ENCODE measurements at regions not wholly inside any gene's neighbourhood (a gene's known extent, or its start where the extent isn't known, plus 50 kb on each side); places are given as distances from the start of the nearest gene placed in this dataset.

DNA sequence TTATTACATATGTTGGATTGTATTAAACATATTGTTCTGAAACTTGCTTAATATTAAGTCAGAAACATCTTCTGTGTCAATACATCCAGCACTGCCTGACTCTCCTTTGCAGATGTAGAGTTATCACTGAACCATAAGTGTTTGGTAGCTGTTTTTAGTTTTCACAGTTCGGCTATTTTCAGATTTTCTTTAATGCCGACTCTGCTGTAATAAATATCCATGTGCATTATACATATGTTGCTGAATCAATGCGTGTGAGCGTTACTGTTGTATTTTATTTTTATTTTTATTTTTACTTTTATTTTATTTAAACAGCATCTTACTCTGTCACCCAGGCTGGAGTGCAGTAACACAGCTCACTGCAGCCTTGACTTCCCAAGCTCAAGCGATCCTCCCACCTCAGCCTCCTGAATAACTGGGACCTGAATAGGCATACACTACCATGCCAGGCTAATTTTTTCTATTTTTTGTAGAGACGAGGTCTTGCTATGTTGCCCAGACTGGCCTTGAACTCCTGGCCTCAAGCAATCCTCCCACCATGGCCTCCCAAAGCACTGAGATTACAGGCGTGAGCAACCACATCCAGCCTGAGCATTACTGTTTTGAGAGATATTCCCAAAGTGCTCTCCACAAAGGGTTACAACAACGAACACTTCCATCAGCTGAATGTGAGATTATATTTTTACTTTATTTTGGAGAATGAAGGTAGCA, 50.7 kb upstream of the NOCT start:
- DNase-seq (ENCODE audit: low read depth in 2 of 3, low spot score in 2 of 3), result no peak

DNA sequence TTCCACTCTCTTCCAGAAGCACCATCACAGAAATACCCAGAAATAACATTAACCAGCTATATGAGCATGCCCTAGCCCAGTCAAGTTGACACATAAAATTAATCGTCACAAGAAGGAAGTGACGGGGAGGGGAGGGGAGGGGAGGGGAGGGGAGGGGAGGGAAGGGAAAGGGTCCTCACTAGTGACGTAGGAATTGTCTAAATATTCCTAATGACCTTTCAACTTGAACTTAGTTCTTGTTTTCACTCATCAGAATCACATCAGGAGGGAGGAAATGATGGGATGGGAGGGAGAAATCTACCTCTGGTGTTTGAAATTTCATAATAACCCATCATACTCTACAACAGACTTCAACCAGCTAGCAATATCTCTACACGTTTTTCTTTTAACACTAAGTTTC, 52.2 kb upstream of the NOCT start:
- no peak for DNase-seq (ENCODE audit: low read depth in 2 of 3, low spot score in 2 of 3)

DNA sequence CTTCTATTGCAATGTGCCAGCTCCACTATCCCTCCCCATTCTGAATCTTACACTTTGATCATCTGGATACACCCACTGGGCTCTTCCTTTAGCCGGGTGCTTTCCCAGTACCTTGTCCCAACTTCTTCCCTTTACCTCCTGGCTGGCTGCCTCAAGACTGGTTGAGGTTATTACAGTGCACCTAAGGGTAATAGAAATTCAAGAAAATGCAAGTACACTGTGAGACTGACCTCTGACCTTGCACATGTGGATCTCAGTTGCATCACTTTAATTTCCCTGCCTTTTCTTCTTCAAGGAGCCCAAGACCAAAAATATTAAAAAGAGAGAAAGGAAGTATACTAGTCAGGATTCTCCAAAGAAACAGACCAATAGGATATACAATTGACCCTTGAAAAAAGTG, 53.9 kb upstream of the NOCT start:
- DNase-seq (ENCODE audit: low read depth in 2 of 3, low spot score in 2 of 3), result no peak

DNA sequence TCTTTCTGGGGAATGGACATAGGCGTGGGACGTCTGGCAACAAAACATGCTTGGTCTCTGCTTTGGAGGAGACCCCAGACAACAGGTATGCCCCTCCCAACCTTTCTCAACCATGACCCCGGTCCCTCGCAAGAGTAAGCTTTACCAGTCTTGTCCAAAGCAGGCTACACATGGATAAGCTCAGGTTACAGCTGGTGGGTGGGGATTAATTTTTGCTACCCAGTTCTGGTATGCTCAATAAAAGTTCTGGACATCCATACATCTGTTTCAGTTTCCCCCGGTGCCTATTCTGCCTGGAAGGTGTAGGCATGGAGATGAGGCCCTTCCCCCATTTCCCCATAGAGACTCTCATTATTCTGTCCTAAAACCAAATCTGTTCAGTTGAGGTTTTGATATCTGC, 54.5 kb upstream of the NOCT start:
- no peak for DNase-seq (ENCODE audit: low read depth in 2 of 3, low spot score in 2 of 3)

DNA sequence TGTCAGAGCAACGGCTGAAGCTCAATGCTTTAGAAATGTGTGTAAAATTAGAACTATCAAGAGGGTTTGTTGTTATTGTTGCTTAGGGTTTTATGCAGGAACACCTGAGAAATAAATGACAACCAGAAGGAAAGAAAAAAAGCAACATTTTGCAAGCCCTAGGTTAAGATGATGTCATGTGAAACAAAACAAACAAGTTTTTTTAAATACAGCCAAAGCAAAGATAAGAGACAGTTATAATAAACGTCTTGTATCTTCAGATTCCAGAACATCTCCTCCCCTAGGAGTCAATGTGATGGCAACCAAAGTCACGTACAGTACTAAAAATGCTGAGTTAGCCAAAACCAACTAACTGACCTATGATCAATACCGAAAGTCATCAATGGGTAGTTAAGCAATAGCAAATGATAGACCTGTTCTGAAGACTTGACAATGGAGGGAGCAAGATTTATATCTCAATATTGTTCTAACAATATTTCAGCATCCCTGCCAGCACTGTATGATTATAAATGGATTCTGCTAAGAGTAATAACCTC, 55.3 kb upstream of the NOCT start:
- no peak for DNase-seq (ENCODE audit: low read depth in 2 of 3, low spot score in 2 of 3)

DNA sequence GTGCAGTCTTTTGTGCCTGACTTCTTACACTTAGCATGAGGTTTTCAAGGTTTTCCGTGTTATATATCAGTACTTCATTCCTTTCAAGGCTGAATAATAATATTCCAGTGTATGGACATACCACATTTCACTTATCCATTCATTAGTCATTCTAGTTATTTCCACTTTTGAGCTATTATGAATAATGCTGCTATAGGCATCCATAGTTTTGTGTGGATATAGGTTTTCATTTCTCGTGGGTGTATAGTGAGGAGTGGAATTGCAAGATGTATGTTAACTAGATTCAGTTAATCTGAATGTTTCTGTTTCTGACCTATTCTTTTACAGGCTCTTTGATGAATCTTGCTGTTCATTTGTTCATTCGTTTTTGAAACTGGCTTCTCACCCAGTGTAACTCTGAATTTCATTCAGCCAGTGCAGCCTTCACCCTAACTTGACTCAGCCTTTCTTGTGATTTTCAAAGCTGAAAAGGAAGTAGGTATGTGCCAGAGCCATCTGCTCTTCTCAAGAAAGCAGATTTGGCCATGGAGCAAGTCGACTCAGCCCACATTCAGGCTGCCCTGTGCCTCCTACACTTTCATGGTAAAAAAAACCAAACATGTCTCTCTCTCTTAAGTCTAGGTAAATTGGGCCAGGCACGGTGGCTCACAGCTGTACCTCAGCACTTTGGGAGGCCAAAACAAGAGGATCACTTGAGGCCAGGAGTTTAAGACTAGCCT, 56.3 kb upstream of the NOCT start:
- DNase-seq (ENCODE audit: low read depth in 2 of 3, low spot score in 2 of 3), result no peak

DNA sequence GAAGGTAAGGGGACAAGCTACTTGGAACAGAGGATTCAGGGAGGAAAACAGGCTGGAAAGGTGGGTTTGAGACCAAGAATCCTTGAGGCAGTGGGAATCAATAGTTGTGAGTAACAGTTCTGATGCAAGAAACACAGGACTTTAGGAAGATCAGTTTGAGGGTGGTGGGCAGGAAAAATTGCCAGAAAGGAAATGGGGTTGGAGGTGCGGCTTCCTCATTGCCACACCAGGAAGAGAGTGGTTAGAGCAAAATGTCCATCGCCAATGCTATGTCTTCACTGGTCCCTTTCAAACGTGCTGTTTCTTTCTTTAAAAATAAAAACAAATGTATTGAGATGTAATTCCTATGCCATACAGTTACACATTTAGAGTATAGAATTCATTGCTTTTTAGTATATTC, 57.1 kb upstream of the NOCT start:
- DNase-seq (ENCODE audit: low read depth in 2 of 3, low spot score in 2 of 3), result no peak

DNA sequence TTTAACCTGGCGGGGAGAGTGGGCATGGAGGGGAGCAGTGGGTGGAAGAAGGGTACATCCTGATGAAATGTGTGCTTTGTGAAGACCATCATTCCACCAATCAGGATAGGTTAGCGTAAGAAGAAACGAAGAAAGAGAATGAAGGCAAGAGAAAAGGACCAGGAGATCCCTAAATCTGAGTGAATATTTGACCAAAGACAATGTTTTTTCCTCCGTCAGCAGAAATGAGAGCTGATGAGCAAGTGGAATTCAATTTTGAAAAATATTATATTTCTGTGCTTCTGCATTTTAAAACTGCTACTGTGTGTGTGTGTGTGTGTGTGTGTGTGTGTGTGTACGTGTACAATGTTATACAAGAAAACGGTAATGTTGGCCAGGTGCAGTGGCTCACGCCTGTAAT, 58.3 kb upstream of the NOCT start:
- DNase-seq (ENCODE audit: low read depth in 2 of 3, low spot score in 2 of 3), result no peak

DNA sequence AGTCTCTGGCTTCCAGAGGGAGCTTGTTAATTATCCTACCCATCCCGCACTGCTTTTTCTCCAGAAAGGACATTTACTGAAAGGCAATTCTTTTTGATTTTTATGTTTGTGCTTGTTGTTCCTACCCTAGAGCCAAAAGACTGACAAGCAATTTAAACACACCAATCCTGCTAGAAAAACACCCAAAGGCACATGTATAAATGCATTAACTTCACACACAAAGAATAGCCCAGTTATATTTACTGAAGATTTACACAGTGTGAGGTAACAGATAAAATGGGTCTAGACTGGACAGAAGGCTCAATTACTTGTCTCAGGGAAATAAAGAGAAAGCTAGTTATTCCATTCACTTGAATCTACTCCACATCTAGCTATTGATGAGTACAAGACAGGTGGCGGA, 61.2 kb upstream of the NOCT start:
- no peak for DNase-seq (ENCODE audit: low read depth in 2 of 3, low spot score in 2 of 3)

DNA sequence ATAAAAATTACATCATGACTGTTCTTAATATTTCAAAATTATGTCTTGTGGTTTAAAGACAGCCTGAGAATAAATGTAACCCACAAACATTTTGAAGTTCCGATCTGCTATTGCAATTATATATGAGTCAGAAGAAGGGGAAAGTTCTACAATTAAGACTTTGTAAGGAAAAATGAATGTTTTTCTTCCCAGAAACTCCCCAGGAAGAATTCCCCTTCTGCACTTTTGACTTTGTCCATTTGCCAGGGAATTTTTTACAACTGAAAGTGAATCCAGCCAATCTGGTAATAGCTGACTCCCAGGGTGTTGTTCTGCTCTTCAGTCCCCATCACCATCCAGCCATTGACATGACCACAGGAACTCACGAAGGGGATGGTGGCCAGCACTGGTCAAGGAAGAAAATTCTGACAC, 61.6 kb upstream of the NOCT start:
- no peak for DNase-seq (ENCODE audit: low read depth in 2 of 3, low spot score in 2 of 3)

DNA sequence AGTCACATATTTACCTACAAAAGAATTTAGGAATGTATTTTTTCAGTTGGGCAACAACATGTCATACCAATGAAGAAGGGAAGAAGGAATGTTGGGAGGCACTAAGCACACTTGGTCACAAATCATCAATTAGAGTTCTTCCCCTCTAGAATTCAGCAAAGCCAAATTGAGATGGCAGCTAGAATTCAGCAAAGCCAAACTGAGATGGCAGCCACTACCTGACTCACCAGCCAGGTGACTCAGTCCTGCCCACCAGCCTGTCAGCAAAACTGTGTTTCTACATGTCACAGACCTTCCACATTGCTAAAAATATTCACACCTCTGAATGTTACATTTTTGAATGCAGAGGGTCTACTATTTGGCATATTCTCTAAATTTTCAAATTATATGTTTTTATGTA, 63.2 kb upstream of the NOCT start:
- no peak for DNase-seq (ENCODE audit: low read depth in 2 of 3, low spot score in 2 of 3)

DNA sequence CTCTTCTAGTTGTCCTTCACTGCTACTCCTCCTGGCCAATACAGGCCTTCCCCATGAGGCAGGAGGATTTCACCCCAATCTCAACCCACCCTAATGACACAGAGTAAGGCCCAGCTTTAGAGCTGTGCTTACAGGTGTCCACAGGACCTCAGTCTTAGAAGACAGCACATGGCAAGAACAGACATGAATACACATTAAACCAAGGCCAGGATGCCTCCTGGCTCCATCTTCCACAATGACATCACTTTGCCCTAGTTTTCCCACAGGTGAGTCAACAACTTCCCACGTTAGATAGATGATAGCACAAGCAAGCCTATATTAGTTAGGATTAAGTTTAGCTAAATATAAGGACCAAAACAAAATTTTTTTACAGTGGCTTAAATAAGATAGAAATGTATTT, 63.8 kb upstream of the NOCT start:
- no peak for DNase-seq (ENCODE audit: low read depth in 2 of 3, low spot score in 2 of 3)

DNA sequence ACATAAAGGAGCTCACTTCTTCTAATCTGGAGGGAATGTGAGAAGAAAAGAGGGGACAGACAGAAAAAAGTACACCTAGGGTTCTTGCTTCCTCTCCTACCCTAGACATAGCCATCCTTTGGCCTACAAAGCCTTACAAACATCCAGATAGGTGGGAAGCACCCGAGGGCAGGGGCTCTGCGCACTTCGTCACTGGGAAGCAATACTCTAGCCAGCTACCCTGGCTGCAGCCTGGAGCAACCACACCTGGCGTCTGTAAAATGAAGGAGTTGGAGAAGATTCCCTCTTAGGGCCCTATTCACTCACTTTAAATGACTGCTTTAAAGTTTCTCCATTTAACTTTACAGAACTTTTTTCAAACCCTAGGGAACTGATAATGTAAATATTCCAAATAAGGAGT, 65.7 kb upstream of the NOCT start:
- no peak for DNase-seq (ENCODE audit: low read depth in 2 of 3, low spot score in 2 of 3)

DNA sequence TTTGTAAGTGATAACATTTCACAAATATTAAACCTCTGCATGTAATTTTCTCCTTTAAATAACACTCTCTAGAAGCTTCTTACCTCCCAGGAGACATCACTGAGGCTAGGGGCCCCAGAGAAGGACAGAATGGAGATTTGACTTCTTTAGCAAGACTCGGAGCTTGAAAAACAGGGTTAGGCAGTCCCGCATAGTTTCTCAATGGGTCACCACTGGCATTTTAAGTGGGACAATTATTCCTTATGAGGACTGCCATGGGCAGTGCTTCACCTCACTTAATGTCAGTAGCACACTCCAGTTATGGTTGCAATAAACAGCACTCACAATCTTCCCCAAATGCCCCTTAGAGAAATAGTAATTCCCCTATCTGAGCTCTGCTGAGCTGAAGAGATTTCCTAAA, 66.7 kb upstream of the NOCT start:
- DNase-seq (ENCODE audit: low read depth in 2 of 3, low spot score in 2 of 3), result no peak

DNA sequence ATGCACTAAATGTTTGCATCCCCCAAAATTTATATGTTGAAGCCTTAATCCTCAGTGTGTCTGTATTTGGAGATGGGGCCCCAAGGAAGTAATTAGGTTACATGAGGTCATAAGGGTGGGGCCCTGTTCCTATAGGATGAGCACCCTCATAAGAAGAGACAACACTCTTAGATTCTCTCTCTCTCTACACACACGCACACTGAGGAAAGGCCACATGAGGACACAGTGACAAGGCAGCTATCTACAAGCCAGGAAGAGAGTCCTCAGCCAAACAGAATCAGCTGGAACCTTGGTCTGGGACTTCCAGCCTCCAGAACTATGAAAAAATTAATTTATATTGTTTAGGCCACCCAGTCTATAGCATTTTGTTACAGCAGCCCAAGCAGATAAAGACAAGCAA, 69.3 kb upstream of the NOCT start:
- no peak for DNase-seq (ENCODE audit: low read depth in 2 of 3, low spot score in 2 of 3)

DNA sequence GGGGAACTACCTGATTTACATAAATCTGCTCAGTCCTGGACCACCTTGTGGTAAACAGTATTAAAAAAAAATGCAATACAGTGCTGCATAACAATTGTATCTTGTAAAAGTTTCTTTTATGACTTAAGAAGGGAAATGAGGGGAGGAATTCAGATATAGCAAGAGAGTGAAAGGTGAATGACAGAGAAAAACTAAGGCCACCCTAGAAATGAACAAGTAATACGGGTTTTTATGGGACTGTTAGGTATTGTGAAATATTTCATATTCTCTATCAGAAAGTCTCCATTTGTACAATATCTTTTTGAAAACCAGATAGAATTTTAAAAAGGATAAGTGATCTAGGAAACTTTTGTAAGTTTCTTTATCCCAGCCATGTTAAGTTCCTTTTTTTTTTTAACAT, 69.7 kb upstream of the NOCT start:
- no peak for DNase-seq (ENCODE audit: low read depth in 2 of 3, low spot score in 2 of 3)

DNA sequence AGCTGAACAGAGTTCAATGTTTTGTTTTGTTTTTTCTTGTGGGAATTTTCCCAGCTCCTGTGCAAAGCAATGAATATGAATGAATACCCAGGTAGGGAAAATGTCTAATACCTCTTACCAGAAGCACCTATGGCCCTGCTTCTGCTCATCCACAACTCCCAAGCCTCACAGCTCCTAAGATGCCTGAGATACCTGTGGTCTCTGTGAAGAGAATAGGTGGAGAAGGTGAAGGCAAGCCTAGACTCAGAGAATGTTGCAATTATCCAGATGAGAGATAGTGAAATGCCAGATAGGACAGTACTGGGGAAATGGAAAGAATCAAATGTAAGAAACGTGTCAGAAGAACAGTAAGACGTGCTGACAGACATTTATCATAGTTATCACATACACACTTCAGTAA, 70.2 kb upstream of the NOCT start:
- DNase-seq (ENCODE audit: low read depth in 2 of 3, low spot score in 2 of 3), result no peak

DNA sequence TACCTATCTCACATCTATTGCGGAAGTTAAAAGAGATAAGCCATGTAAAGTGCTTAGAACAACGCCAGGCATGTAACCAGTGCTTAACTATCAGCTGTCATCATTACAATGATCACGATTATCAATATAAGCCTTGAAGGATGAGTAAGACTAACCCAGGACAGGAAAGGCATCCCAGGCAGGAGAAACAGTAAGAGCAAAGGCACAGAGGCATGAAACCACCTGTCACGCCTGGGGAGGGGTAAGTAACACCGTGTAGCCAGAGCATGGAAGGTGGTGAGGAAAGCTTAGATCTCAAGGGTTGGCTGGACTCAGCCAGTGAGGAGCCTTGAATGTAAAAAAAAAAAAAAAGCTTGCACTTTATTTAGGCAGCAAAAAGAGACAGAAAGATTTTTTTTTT, 71.7 kb upstream of the NOCT start:
- DNase-seq (ENCODE audit: low read depth in 2 of 3, low spot score in 2 of 3), result no peak

DNA sequence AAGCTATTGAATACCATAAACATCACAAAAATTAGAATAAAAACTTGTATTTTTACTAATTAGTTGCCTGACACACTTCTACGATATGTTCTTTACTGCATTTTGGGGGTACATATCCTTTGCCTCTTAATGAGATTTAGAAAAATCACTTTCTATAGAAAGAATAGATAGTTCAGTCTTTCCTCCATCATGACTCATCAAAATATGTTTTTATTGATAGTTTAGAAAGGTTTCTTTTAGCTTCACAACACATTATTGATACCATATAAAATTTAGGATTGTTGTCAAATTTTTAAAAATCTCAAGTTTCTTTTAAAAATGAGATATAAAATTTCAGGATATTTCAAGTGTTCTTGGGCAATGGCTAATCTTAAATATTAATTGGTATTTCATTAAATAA, 74.5 kb upstream of the NOCT start:
- no peak for DNase-seq (ENCODE audit: low read depth in 2 of 3, low spot score in 2 of 3)

DNA sequence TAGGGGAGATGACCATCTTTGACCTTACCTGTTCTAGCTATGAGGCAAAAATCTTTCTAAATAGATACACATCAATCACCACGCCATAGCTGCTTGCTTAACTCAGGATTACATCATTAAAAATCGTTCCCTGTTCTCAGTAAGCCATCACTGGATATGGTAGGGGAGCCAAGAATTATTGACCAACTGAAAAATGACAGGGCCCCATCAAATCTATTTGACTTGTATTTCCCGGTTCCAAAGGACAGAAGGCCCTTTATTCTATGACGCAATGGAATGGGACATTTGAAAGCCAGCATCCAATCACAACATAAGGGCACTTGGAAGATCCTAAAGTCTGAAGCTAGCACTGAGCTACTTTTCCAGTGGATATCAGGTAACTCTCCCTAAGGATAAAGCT, 75.6 kb upstream of the NOCT start:
- DNase-seq (ENCODE audit: low read depth in 2 of 3, low spot score in 2 of 3), result no peak

DNA sequence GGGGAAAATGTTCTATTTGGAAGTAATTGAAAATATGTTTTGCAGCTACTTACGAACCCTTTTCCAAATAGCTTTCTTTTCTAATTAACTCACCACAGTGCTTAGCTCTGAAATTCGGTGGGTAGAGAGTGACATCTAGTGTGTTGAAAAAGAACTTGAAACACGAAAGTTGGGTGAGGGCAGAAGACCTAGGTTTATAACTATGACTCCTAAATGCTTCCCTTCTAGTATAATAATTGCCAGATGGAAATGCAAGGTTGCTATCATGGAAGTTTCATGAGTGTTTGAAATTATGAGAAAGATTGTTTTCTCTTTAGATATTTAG, 77.3 kb upstream of the NOCT start:
- DNase-seq (ENCODE audit: low read depth in 2 of 3, low spot score in 2 of 3), result no peak

DNA sequence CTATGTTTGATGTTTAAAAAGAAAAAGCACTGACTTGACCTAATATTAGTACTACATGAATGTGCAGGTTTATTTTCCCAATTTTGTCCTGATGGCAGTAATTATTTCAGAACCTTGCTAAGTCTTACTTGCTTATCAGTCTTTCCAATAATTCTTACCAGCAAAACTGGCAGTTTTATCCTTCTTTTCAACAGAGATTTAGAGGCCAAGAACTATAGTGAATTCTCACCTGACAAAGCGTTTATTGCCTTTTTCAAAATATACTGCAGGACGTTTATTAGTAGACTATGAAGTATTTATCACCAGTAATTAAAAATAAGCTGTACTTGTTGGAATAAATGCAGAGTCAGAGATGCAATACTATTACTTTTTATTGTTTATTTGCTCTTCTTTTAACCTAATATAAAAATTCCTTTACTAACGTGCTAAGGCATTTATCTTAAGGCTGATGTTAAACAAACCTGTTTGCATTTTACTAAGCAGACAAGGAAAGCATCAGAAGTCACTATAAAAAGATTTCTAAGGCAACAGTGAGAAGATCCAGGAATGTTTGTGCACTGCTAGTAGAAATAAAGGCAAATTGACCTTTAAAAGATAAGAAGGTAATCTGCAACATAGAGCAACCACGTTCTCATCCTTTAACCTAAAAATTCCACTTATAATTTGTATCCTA, 80.3 kb upstream of the NOCT start:
- no peak for DNase-seq (ENCODE audit: low read depth in 2 of 3, low spot score in 2 of 3)

DNA sequence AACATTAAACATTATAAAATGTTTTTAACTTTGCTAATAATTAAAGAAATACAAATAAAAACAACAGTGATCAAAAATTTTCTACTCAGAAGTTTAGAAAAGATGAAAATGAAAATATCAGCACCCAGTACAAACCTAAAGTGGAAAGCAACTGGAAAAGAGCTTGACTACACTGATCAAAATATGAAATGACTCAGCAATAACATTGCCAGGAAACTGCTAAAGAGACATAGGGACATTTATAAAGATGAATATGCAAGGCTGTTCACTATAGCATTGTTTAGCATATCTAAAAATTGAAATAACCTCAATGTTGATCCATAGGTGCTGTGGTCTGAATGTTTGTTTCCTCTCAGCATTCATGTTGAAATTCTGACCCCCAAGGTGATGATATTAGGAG, 88.5 kb upstream of the NOCT start:
- no peak for DNase-seq (ENCODE audit: low read depth in 2 of 3, low spot score in 2 of 3)

Measured in activated CD8-positive, alpha-beta memory T cell treated with anti-CD3 and anti-CD28 coated beads for 48 hours (primary cell).